HL-60 (cell line): ENCODE measurements at regions not wholly inside any gene's neighbourhood (a gene's known extent, or its start where the extent isn't known, plus 50 kb on each side); places are given as distances from the start of the nearest gene placed in this dataset.

Experiments used
- DNase-seq, 2 experiments: peaks; one replicate each; pipeline ENCODE4 v3.0.0-alpha.2; 2010 to 2020; ENCODE audit warnings: low read depth in 1 of 2, low spot score in 1 of 2
- H3K27ac ChIP-seq: fragments of 250-450 bp; sonication (Bioruptor Pico); replicated peaks from 2 replicates; pipeline ENCODE4 v1.5.1; 2020; ENCODE audit warnings: mild to moderate bottlenecking, moderate library complexity
- H3K27me3 ChIP-seq: fragments of 250-450 bp; sonication (Bioruptor Pico); 2 replicates; pipeline ENCODE4 v1.5.1; 2021; ENCODE audit warnings: mild to moderate bottlenecking, moderate library complexity; ENCODE audit not compliant: insufficient read depth, poor library complexity, severe bottlenecking
- H3K4me3 ChIP-seq: replicated peaks from 2 replicates; pipeline ENCODE4 v1.5.1; 2011; ENCODE audit warnings: mild to moderate bottlenecking, control low read depth, low read length; ENCODE audit not compliant: insufficient read depth
- CTCF ChIP-seq: IDR thresholded peaks from one replicate; pipeline ENCODE4 v1.5.1; 2011; ENCODE audit warnings: low read length, control low read depth, inconsistent platforms; ENCODE audit not compliant: insufficient read depth
- GABPA ChIP-seq: IDR thresholded peaks from 2 replicates; pipeline ENCODE4 v1.6.1; 2012; ENCODE audit warnings: low read depth
- POLR2AphosphoS5 ChIP-seq: IDR thresholded peaks from 2 replicates; pipeline ENCODE4 v1.6.1; 2012; ENCODE audit warnings: low read depth
- REST ChIP-seq: IDR thresholded peaks from 2 replicates; pipeline ENCODE4 v1.6.1; 2012; ENCODE audit warnings: low read depth; ENCODE audit not compliant: insufficient replicate concordance
- SPI1 ChIP-seq: IDR thresholded peaks from 2 replicates; pipeline ENCODE4 v1.6.1; 2012; ENCODE audit warnings: low read depth, mild to moderate bottlenecking, borderline replicate concordance

- no peaks in the 10 kb centered on the region for H3K27me3 ChIP-seq
- H3K27ac ChIP-seq: no peak overlapping the region
- TF ChIP-seq GABPA (no peak), POLR2AphosphoS5 (no peak), CTCF (no peak), SPI1 (no peak), REST (no peak)
- H3K4me3 ChIP-seq: no peak overlapping the region
- no peak for DNase-seq
Measured at GRCh38 chr4:32002037-32002747, 1282.0 kb downstream of the PCDH7 start.

DNA sequence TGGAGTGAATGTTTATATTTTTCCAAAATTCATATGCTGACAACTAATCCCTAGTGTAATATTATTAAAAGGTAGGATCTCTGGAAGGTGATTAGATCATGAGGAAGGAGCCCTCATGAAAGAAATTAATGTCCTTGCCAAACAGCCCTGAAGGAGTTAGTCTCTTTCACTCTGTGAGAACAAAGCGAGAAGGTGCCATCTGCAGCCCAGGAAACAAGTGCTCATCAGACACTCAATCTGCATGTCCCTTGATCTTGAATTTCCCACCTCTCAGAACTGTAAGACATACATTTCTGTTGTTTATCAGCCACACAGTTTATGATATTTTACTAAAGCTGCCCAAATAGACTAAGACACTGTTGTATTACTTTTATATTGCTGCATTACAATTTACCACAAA lies 1283.4 kb downstream of the PCDH7 start:
- H3K4me3 ChIP-seq: no peak overlapping the region
- H3K27me3 ChIP-seq: no peaks in the 10 kb centered on the region
- TF ChIP-seq SPI1: no peak
- no peak for TF ChIP-seq REST
- TF ChIP-seq POLR2AphosphoS5: no peak
- no peak for TF ChIP-seq GABPA
- no peak for TF ChIP-seq CTCF
- no peak for DNase-seq
- H3K27ac ChIP-seq: no peak overlapping the region

DNA sequence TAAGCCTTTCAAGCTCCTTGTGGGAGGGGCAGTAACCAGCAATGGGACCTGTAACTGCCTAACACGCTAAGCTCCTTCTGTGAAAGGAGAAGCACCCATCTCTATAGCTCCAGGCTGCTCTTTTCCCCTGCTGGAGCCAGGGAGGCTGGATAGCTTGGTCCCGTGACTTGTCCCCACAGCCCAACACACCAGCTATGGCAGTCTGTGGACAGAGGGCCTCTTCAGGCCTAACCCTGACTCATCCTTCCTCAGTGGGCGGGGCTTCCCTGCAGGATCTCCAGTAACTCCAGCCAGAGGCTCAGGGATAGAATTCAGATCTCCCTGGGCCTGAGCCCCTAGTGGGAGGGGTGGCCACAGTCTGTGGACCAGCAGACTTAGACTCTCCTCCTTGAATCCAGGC lies 1290.1 kb downstream of the PCDH7 start:
- Histone ChIP-seq H3K27ac (no peak overlapping the region), H3K27me3 (no peaks in the 10 kb centered on the region), H3K4me3 (no peak overlapping the region)
- no peak for DNase-seq
- TF ChIP-seq POLR2AphosphoS5 (no peak), REST (no peak), CTCF (no peak), SPI1 (no peak), GABPA (no peak)
